ENCODE measurements at regions not wholly inside any gene's neighbourhood (a gene's known extent, or its start where the extent isn't known, plus 50 kb on each side); places are given as distances from the start of the nearest gene placed in this dataset.
"Not testable (repeated sequence)": the region's sequence is repeated elsewhere in the genome, so short reads cannot be mapped to it uniquely, and the experiment has no call there.

DNA sequence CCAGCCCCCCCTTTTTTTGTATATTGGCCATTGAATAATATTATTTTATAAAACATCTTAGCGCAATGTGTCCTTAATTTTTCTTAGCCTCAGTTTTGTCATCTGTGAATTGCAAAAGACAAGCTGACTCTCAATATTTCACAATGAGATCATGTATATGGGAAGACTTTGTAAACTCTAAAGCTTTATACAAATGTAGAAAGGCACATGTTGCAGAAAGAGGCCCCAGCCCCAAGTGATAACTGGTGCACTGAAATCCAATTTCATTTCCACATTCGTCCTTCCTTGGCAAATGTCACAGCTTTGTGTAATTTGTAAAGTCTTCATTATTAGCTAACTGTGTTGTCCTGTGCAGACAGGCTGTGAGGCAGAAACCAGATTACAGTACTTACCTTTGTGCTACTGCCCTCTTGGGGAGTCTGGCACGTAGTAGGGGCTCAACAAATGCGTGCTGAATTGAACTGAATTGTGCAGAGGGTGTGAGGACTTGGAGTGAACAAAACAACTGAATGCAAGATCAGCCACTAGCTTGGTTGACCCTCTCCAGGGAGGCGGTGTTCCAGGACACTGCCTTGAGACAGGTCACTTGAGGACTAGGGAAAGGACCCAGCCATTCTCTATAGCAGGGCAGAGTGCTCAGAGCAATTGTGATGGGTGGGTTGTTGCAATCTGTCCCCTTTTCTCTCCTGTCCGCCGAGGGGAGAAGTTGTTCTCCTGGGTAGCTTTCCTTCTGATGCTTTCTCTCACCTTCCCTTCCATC lies 74.6 kb downstream of the LMO4 start:
- Histone ChIP-seq H3K4me1 (peaks cover 17% of the 10 kb centered on the region), H3K27me3 (no peaks in the 10 kb centered on the region), H3K4me3 (no peak overlapping the region), H3K36me3 (no peaks in the 10 kb centered on the region), H3K27ac (no peak overlapping the region), H3K9me3 (no peaks in the 10 kb centered on the region)
- TF ChIP-seq POLR2AphosphoS5 (IDR thresholded peaks at IDR 0.05) (no peak), POLR2A (IDR thresholded peaks at IDR 0.05) (no peak), EP300 (IDR thresholded peaks at IDR 0.05) (no peak)
- TF ChIP-seq, protein P1, sequence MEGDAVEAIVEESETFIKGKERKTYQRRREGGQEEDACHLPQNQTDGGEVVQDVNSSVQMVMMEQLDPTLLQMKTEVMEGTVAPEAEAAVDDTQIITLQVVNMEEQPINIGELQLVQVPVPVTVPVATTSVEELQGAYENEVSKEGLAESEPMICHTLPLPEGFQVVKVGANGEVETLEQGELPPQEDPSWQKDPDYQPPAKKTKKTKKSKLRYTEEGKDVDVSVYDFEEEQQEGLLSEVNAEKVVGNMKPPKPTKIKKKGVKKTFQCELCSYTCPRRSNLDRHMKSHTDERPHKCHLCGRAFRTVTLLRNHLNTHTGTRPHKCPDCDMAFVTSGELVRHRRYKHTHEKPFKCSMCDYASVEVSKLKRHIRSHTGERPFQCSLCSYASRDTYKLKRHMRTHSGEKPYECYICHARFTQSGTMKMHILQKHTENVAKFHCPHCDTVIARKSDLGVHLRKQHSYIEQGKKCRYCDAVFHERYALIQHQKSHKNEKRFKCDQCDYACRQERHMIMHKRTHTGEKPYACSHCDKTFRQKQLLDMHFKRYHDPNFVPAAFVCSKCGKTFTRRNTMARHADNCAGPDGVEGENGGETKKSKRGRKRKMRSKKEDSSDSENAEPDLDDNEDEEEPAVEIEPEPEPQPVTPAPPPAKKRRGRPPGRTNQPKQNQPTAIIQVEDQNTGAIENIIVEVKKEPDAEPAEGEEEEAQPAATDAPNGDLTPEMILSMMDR (IDR thresholded peaks at IDR 0.05) = no peak
- no peak for DNase-seq (ENCODE audit: low spot score in 2 of 2)
- 73% methylated on average over 7 of the region's 7 CpGs for WGBS

- Histone ChIP-seq H3K27ac (no peak overlapping the region), H3K27me3 (no peaks in the 10 kb centered on the region), H3K4me1 (peaks cover 12% of the 10 kb centered on the region), H3K4me3 (no peak overlapping the region), H3K9me3 (no peaks in the 10 kb centered on the region), H3K36me3 (no peaks in the 10 kb centered on the region)
- WGBS = 66% methylated on average over 3 of the region's 3 CpGs
- DNase-seq (ENCODE audit: low spot score in 2 of 2) = no peak
- TF ChIP-seq POLR2A (IDR thresholded peaks at IDR 0.05) (no peak), EP300 (IDR thresholded peaks at IDR 0.05) (no peak), POLR2AphosphoS5 (IDR thresholded peaks at IDR 0.05) (no peak)
- TF ChIP-seq, protein P1 (IDR thresholded peaks at IDR 0.05) = no peak
These were observed 75.6 kb downstream of the LMO4 start for GRCh38 chr1:87404296-87404695.

- Histone ChIP-seq H3K36me3 (no peaks in the 10 kb centered on the region), H3K4me3 (no peak overlapping the region), H3K4me1 (peaks cover 9% of the 10 kb centered on the region), H3K9me3 (no peaks in the 10 kb centered on the region), H3K27ac (no peak overlapping the region), H3K27me3 (no peaks in the 10 kb centered on the region)
- DNase-seq (ENCODE audit: low spot score in 2 of 2) = no peak
- WGBS = 80% methylated on average over 2 of the region's 2 CpGs
- TF ChIP-seq POLR2A (IDR thresholded peaks at IDR 0.05) (no peak), EP300 (IDR thresholded peaks at IDR 0.05) (no peak), POLR2AphosphoS5 (IDR thresholded peaks at IDR 0.05) (no peak)
- TF ChIP-seq, protein P1 (IDR thresholded peaks at IDR 0.05) = no peak
These were observed 80.1 kb downstream of the LMO4 start for GRCh38 chr1:87408665-87409248.

DNA sequence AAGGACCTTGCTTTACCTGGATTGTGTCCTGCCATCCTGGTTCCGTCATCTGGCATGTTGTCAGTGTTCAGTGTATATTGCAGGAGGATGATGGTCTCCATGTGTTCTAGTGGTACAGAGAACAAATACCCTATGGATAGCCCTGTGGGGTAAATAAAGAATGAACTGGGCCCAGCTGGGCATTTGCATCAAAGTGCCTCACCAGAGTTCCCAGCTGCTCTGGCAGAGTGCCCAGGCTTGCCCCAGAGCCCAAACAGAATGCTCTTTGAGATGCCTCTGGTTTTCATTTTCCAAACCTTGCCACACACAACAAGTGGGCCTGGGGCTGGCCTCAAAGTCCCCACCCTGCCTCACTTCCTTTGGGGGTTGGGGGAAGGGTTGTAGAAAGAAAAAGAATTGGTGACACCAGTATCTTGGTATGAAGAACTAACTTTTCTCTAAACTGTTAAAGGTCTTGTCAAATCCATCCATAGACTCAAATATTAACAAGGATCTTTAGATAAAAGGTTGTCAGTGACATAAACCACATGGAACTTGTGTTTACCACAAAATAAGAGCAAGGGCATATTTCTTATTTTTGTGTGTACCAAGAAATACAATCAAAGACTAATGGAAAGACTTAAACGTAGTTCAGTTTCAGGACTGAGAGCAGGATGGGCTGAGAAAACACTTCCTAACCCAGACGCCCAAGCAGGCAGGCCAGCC lies 82.2 kb downstream of the LMO4 start:
- H3K4me1 ChIP-seq = no peaks in the 10 kb centered on the region
- no peak for DNase-seq (ENCODE audit: low spot score in 2 of 2)
- no peaks in the 10 kb centered on the region for H3K36me3 ChIP-seq
- no peaks in the 10 kb centered on the region for H3K27me3 ChIP-seq
- TF ChIP-seq, protein P1 (IDR thresholded peaks at IDR 0.05) = no peak
- no peak for TF ChIP-seq EP300 (IDR thresholded peaks at IDR 0.05)
- no peak for TF ChIP-seq POLR2A (IDR thresholded peaks at IDR 0.05)
- no peak for TF ChIP-seq POLR2AphosphoS5 (IDR thresholded peaks at IDR 0.05)
- no peak overlapping the region for H3K4me3 ChIP-seq
- 81% methylated on average over 3 of the region's 3 CpGs for WGBS
- H3K9me3 ChIP-seq = no peaks in the 10 kb centered on the region
- no peak overlapping the region for H3K27ac ChIP-seq

- 88% methylated on average over 2 of the region's 2 CpGs for WGBS
- not testable (repeated sequence) for H3K27me3 ChIP-seq; H3K4me1 ChIP-seq; H3K27ac ChIP-seq; H3K36me3 ChIP-seq; DNase-seq (ENCODE audit: low spot score in 2 of 2); H3K9me3 ChIP-seq; H3K4me3 ChIP-seq
These were observed 85.2 kb downstream of the LMO4 start for GRCh38 chr1:87413846-87414245.

Data from suprapubic skin (tissue), 4 donors.